ENCODE measurements at regions not wholly inside any gene's neighbourhood (a gene's known extent, or its start where the extent isn't known, plus 50 kb on each side); places are given as distances from the start of the nearest gene placed in this dataset.

GRCh38 chr13:55664178-55664577, 1476.5 kb upstream of the PRR20A start:
- H3K27me3 ChIP-seq = no peaks in the 10 kb centered on the region
- no peak for DNase-seq (ENCODE audit: low spot score)
- no peak for TF ChIP-seq CTCF (IDR thresholded peaks at IDR 0.05)
- H3K9me3 ChIP-seq = no peaks in the 10 kb centered on the region
- no peak overlapping the region for H3K4me3 ChIP-seq
- no peak overlapping the region for H3K27ac ChIP-seq
- no peaks in the 10 kb centered on the region for H3K36me3 ChIP-seq
- no peaks in the 10 kb centered on the region for H3K4me1 ChIP-seq

DNA sequence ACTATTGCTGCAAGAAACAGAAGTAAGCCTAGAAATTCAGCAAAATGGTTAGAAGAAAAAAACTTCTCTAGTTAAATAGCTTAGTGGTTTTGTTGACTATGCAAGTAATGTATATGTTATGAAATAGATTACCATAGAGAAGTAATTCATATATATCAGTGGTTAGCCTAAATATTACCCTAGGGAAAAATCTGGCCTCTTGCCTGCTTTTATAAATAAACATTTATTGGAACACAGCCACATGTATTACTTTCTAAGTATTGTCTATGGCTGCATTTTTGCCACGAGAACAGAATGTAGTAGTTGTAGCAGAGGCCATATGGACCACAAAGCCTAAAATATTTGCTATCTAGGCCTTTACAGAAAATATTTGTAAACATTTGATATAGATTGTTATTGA, 1471.7 kb upstream of the PRR20A start:
- TF ChIP-seq CTCF (IDR thresholded peaks at IDR 0.05) = no peak
- Histone ChIP-seq H3K27me3 (no peaks in the 10 kb centered on the region), H3K9me3 (no peaks in the 10 kb centered on the region), H3K27ac (no peak overlapping the region), H3K4me1 (no peaks in the 10 kb centered on the region), H3K4me3 (no peak overlapping the region), H3K36me3 (no peaks in the 10 kb centered on the region)
- no peak for DNase-seq (ENCODE audit: low spot score)

DNA sequence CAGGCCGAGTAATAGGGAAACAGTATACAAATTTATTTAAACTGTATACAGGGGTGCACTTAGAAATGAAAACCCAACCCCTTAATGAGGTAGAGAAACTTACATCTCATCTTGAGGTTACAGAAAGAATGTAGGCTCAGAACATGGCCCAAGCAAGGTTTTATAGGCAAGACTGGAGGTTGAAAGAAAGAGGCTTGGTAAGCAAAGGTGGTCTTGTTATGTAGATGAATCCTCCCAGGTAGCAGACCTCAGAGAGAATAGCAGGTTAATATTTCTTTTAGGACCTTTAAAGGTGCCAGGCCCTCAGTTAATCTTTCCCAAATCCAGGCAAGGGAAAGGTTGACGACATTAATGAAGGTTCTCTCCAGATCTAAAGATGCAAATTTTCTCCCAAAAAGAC, 1466.8 kb upstream of the PRR20A start:
- H3K4me3 ChIP-seq = no peak overlapping the region
- no peaks in the 10 kb centered on the region for H3K9me3 ChIP-seq
- TF ChIP-seq CTCF (IDR thresholded peaks at IDR 0.05) = no peak
- no peaks in the 10 kb centered on the region for H3K36me3 ChIP-seq
- no peaks in the 10 kb centered on the region for H3K4me1 ChIP-seq
- no peaks in the 10 kb centered on the region for H3K27me3 ChIP-seq
- H3K27ac ChIP-seq = no peak overlapping the region
- DNase-seq (ENCODE audit: low spot score) = no peak

- no peaks in the 10 kb centered on the region for H3K9me3 ChIP-seq
- no peak overlapping the region for H3K27ac ChIP-seq
Measured at GRCh38 chr13:55682776-55683175, 1457.9 kb upstream of the PRR20A start.

GRCh38 chr13:55705526-55705925, 1435.2 kb upstream of the PRR20A start:
- Histone ChIP-seq H3K27ac (no peak overlapping the region), H3K27me3 (no peaks in the 10 kb centered on the region), H3K36me3 (no peaks in the 10 kb centered on the region), H3K9me3 (no peaks in the 10 kb centered on the region), H3K4me1 (no peaks in the 10 kb centered on the region), H3K4me3 (no peak overlapping the region)
- no peak for DNase-seq (ENCODE audit: low spot score)
- TF ChIP-seq CTCF (IDR thresholded peaks at IDR 0.05) = no peak

More at GRCh38 chr13:55682776-55683175, 1457.9 kb upstream of the PRR20A start:
- H3K4me3 ChIP-seq = no peak overlapping the region
- H3K27me3 ChIP-seq = no peaks in the 10 kb centered on the region
- H3K36me3 ChIP-seq = no peaks in the 10 kb centered on the region
- DNase-seq (ENCODE audit: low spot score) = no peak
- no peaks in the 10 kb centered on the region for H3K4me1 ChIP-seq
- TF ChIP-seq CTCF (IDR thresholded peaks at IDR 0.05) = no peak

DNA sequence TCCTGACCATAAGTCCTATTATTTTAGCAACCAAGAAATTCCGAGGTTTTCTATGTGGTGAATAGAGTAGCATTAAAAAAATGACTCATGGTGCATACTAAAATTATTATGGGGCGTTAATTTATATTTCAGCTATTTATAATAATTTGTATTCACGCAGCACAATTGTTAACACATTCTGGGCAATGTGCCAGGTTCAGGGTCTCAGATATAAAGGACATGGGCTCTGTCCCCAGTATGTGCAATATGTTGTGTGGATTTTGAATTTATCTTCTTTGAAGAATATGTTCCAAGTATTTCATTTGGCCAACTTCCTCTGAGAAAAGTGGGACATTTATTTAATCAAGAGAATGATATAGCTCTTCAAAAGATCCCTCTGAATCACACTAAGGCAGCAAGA, 1434.7 kb upstream of the PRR20A start:
- H3K4me3 ChIP-seq = no peak overlapping the region
- TF ChIP-seq CTCF (IDR thresholded peaks at IDR 0.05) = no peak
- no peak overlapping the region for H3K27ac ChIP-seq
- no peak for DNase-seq (ENCODE audit: low spot score)
- no peaks in the 10 kb centered on the region for H3K9me3 ChIP-seq
- H3K27me3 ChIP-seq = no peaks in the 10 kb centered on the region
- H3K4me1 ChIP-seq = no peaks in the 10 kb centered on the region
- no peaks in the 10 kb centered on the region for H3K36me3 ChIP-seq

Data from right atrium auricular region (tissue), 2 donors.